Astrocyte of the cerebellum (primary cell): ENCODE measurements at regions not wholly inside any gene's neighbourhood (a gene's known extent, or its start where the extent isn't known, plus 50 kb on each side); places are given as distances from the start of the nearest gene placed in this dataset.
A peak's percentile ranks its signal among the peaks of the same experiment; 100 is the strongest.

Experiments
- DNase-seq: peaks from one replicate; pipeline ENCODE4 v3.0.0-alpha.2; 2011; ENCODE audit warnings: low read depth
- H3K4me3 ChIP-seq: 2 replicates; pipeline ENCODE4 v1.5.1; 2011; ENCODE audit warnings: mild to moderate bottlenecking, low read depth, low read length, moderate library complexity
- CTCF ChIP-seq: IDR thresholded peaks from 2 replicates; pipeline ENCODE4 v1.5.1; 2012; ENCODE audit warnings: low read length, low read depth, moderate library complexity, mild to moderate bottlenecking; ENCODE audit errors: missing control alignments
- in situ Hi-C: cut with HindIII; loops from 2 replicates; pipeline ENCODE4 v1.10.0; 2017; ENCODE audit warnings: low sequenced_read_pairs

- no peak for TF ChIP-seq CTCF
- no peak for DNase-seq
- H3K4me3 ChIP-seq, result no peak overlapping the region
- in situ Hi-C loops, result no loop called here
Measured at GRCh38 chr12:108462686-108463085, 52.4 kb upstream of the FICD start.

GRCh38 chr12:108461058-108461660, 53.9 kb upstream of the FICD start:
- in situ Hi-C loops, result no loop called here
- TF ChIP-seq CTCF, result no peak
- DNase-seq, result no peak
- H3K4me3 ChIP-seq, result no peak overlapping the region

GRCh38 chr12:108459149-108459548, 55.9 kb upstream of the FICD start:
- in situ Hi-C loops, result no loop called here
- no peak for DNase-seq
- H3K4me3 ChIP-seq, result no peak overlapping the region
- no peak for TF ChIP-seq CTCF

DNA sequence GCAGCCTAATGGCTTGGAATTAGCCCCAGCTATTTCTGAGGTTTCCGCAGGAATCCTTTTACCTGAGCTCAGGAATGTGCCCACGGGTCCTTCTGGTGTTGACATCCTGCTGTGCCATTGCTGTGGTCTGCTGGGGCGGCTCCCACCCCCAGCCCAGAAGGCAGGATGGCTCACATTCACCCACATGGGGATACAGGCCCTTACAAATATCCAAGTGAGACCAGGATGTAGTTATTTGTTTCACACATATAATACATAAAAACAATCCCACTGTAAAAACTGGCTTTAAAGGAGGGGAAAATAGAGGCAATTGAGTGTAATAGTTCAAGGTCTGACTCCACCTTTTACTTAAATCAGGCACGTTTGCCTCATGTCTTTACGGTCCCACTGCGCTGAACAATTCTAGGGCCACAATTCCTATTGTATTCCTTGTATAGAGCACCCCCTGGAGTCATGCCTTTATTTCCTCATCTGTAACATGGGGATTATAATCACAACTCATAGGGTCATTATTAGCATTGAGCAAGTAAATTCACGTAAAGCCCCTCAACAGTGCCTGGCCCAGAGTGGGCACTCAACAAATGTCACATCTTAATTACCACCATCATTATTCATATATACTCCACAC, 57.2 kb upstream of the FICD start:
- DNase-seq, result no peak
- TF ChIP-seq CTCF, result no peak
- in situ Hi-C loops, result no loop called here
- no peak overlapping the region for H3K4me3 ChIP-seq

DNA sequence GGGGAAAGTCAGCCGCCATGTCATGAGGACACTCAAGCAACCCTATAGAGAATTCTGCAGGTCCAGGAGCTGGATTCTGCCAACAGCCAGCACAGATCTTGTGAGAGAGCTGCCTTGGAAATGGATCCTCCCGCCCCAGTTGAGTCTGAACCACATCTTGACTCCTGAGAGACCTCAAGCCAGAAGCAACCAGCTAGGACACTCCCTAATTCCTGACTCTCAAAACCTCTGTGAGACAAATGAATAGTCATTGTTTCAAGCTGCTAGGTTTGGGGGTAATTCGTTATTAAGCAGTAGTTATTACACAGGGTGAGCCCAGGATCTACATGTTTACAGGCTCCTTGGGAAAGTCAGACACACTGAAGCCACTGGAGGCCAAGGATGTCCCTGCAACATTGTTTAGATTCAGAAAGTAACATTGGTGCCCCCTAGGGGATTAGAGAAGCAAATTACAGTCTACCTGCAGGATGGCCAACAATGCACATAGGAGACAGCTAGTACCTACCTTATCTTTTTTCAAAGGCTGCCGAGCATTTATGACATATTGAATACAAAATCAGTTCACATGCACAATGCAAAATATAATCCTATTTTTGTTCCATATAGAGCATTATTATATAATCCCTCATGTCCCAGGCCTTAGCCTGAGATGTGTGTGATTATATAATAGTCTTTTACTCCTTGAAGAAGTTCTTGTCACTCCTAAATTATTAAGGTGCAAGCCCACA, 57.9 kb upstream of the FICD start:
- no peak overlapping the region for H3K4me3 ChIP-seq
- TF ChIP-seq CTCF, result peak; percentile 65
- in situ Hi-C loops, result no loop called here
- DNase-seq, result peak; percentile 11

GRCh38 chr12:108455706-108456105, 59.4 kb upstream of the FICD start:
- no peak for TF ChIP-seq CTCF
- in situ Hi-C loops, result no loop called here

More at GRCh38 chr12:108455706-108456105, 59.4 kb upstream of the FICD start:
- no peak for DNase-seq
- no peak overlapping the region for H3K4me3 ChIP-seq
